ENCODE measurements at regions not wholly inside any gene's neighbourhood (a gene's known extent, or its start where the extent isn't known, plus 50 kb on each side); places are given as distances from the start of the nearest gene placed in this dataset.

GRCh38 chr11:69557266-69557665 lies 75.8 kb downstream of the LINC01488 start (continued):
- TF ChIP-seq REST (IDR thresholded peaks at IDR 0.05; ENCODE audit: unreplicated experiment) (no peak), STAT1 (IDR thresholded peaks at IDR 0.05; ENCODE audit: unreplicated experiment) (no peak), NANOG (IDR thresholded peaks at IDR 0.05; ENCODE audit: borderline replicate concordance) (no peak), CREB1 (CRISPR knock-in tag; IDR thresholded peaks at IDR 0.05; ENCODE audit: low read depth) (no peak)

GRCh38 chr11:69558519-69558941 lies 77.1 kb downstream of the LINC01488 start:
- no peaks in the 10 kb centered on the region for H3K36me3 ChIP-seq (ENCODE audit: insufficient read depth)
- no peak overlapping the region for H3K27ac Mint-ChIP-seq
- H3K4me1 ChIP-seq (ENCODE audit: insufficient read depth) = no peaks in the 10 kb centered on the region
- ATAC-seq = no peak
- no peak overlapping the region for H3K27ac ChIP-seq (ENCODE audit: low read depth)
- no peaks in the 10 kb centered on the region for H3F3A ChIP-seq (replicated peaks; ENCODE audit: low read depth)
- no peak for DNase-seq (ENCODE audit: low spot score)
- H3K79me2 ChIP-seq (replicated peaks; ENCODE audit: insufficient read depth) = no peaks in the 10 kb centered on the region
- no peaks in the 10 kb centered on the region for H3K27me3 ChIP-seq (ENCODE audit: insufficient read depth)
- H2AFZ ChIP-seq = no peak overlapping the region
- H3K9me3 Mint-ChIP-seq = peaks cover 6% of the 10 kb centered on the region; the same call in 2 of the 3 replicates
- H4K20me1 ChIP-seq (replicated peaks; ENCODE audit: insufficient read depth) = no peaks in the 10 kb centered on the region
- H3K9me2 ChIP-seq (ENCODE audit: insufficient read depth) = no peaks in the 10 kb centered on the region
- no peak overlapping the region for H3K4me2 ChIP-seq
- H3K36me3 Mint-ChIP-seq (ENCODE audit: low read depth) = no peaks in the 10 kb centered on the region
- peaks cover 6% of the 10 kb centered on the region for H3K27me3 Mint-ChIP-seq (ENCODE audit: insufficient read depth, low read depth, poor library complexity)
- H3K4me3 ChIP-seq = no peak overlapping the region
- no peak overlapping the region for H3K4me3 Mint-ChIP-seq
- no peaks in the 10 kb centered on the region for H3K4me1 Mint-ChIP-seq
- TF ChIP-seq NANOG (IDR thresholded peaks at IDR 0.05; ENCODE audit: borderline replicate concordance) (no peak), JUNB (IDR thresholded peaks at IDR 0.05; ENCODE audit: unreplicated experiment) (no peak), POLR2AphosphoS5 (IDR thresholded peaks at IDR 0.05; ENCODE audit: low read depth) (no peak), CREB1 (CRISPR knock-in tag; IDR thresholded peaks at IDR 0.05; ENCODE audit: low read depth) (no peak), EZH2phosphoT487 (IDR thresholded peaks at IDR 0.05; ENCODE audit: unreplicated experiment) (no peak), CTCF (conservative IDR thresholded peaks at IDR 0.05; ENCODE audit: low read depth in 2 of 2) (no peak), STAT1 (IDR thresholded peaks at IDR 0.05; ENCODE audit: unreplicated experiment) (no peak), ZNF331 (CRISPR knock-in tag; IDR thresholded peaks at IDR 0.05; ENCODE audit: low read depth) (no peak), EZH2 (IDR thresholded peaks at IDR 0.05; ENCODE audit: low read depth, unreplicated experiment) (no peak), REST (IDR thresholded peaks at IDR 0.05; ENCODE audit: unreplicated experiment) (no peak), ZNF114 (CRISPR knock-in tag; IDR thresholded peaks at IDR 0.05) (no peak)
